DND-41 (cell line): ENCODE measurements at regions not wholly inside any gene's neighbourhood (a gene's known extent, or its start where the extent isn't known, plus 50 kb on each side); places are given as distances from the start of the nearest gene placed in this dataset.

Source experiments
- EZH2 ChIP-seq: IDR thresholded peaks from 3 replicates; pipeline ENCODE4 v1.6.1; 2012; ENCODE audit warnings: borderline replicate concordance, low read depth, mild to moderate bottlenecking, moderate library complexity, low read length, inconsistent platforms; ENCODE audit not compliant: severe bottlenecking
- TF ChIP-seq, protein P1 (sequence below): IDR thresholded peaks from 2 replicates; pipeline ENCODE4 v1.5.1; 2012; ENCODE audit warnings: borderline replicate concordance, low read length, moderate library complexity, mild to moderate bottlenecking; ENCODE audit not compliant: poor library complexity, severe bottlenecking; ENCODE audit errors: extremely low read depth

GRCh38 chr9:75299324-75299723 is 211.0 kb downstream of the OSTF1 start:
- TF ChIP-seq, protein P1, sequence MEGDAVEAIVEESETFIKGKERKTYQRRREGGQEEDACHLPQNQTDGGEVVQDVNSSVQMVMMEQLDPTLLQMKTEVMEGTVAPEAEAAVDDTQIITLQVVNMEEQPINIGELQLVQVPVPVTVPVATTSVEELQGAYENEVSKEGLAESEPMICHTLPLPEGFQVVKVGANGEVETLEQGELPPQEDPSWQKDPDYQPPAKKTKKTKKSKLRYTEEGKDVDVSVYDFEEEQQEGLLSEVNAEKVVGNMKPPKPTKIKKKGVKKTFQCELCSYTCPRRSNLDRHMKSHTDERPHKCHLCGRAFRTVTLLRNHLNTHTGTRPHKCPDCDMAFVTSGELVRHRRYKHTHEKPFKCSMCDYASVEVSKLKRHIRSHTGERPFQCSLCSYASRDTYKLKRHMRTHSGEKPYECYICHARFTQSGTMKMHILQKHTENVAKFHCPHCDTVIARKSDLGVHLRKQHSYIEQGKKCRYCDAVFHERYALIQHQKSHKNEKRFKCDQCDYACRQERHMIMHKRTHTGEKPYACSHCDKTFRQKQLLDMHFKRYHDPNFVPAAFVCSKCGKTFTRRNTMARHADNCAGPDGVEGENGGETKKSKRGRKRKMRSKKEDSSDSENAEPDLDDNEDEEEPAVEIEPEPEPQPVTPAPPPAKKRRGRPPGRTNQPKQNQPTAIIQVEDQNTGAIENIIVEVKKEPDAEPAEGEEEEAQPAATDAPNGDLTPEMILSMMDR = no peak
- TF ChIP-seq EZH2 = no peak
